Thymus (tissue), 11 donors: ENCODE measurements at regions not wholly inside any gene's neighbourhood (a gene's known extent, or its start where the extent isn't known, plus 50 kb on each side); places are given as distances from the start of the nearest gene placed in this dataset.

Source experiments
- DNase-seq, 9 donors: peaks; one replicate each; pipeline ENCODE4 v3.0.0-alpha.2; 2013; ENCODE audit warnings: low spot score in 9 of 9, low read depth in 6 of 9, missing footprints in 1 of 9
- H3K27ac ChIP-seq, 2 donors: one replicate each; pipeline ENCODE4 v1.5.1; 2013; ENCODE audit warnings: control low read depth in 1 of 2, low read depth in 1 of 2, low read length in 1 of 2, mild to moderate bottlenecking in 1 of 2, moderate library complexity in 1 of 2
- H3K27me3 ChIP-seq, 2 donors: one replicate each; pipeline ENCODE4 v1.5.1; 2013; ENCODE audit warnings: low read length in 1 of 2; ENCODE audit not compliant: control insufficient read depth in 2 of 2, insufficient read depth in 1 of 2
- H3K36me3 ChIP-seq, 2 donors: one replicate each; pipeline ENCODE4 v1.5.1; 2013; ENCODE audit warnings: low read length in 1 of 2, mild to moderate bottlenecking in 1 of 2, moderate library complexity in 1 of 2; ENCODE audit not compliant: control insufficient read depth in 2 of 2, insufficient read depth in 2 of 2
- H3K4me1 ChIP-seq, 2 donors: one replicate each; pipeline ENCODE4 v1.5.1; 2013; ENCODE audit warnings: low read length in 2 of 2; ENCODE audit not compliant: control insufficient read depth in 2 of 2, insufficient read depth in 2 of 2
- H3K4me3 ChIP-seq, 2 donors: one replicate each; pipeline ENCODE4 v1.5.1; 2013; ENCODE audit warnings: low read length in 2 of 2, control low read depth in 1 of 2, mild to moderate bottlenecking in 1 of 2
- H3K9me3 ChIP-seq, 2 donors: one replicate each; pipeline ENCODE4 v1.5.1; 2013; ENCODE audit warnings: low read length in 1 of 2, mild to moderate bottlenecking in 1 of 2; ENCODE audit not compliant: control insufficient read depth in 2 of 2, insufficient read depth in 1 of 2
- WGBS: extraction: QIAGEN DNeasy Blood & Tissue Kit; methylation state at CpG from one replicate; pipeline ENCODE4 v1.1.7; 2013; 5-methylcytosine and 5-hydroxymethylcytosine counted together
- donor health status: healthy.

DNA sequence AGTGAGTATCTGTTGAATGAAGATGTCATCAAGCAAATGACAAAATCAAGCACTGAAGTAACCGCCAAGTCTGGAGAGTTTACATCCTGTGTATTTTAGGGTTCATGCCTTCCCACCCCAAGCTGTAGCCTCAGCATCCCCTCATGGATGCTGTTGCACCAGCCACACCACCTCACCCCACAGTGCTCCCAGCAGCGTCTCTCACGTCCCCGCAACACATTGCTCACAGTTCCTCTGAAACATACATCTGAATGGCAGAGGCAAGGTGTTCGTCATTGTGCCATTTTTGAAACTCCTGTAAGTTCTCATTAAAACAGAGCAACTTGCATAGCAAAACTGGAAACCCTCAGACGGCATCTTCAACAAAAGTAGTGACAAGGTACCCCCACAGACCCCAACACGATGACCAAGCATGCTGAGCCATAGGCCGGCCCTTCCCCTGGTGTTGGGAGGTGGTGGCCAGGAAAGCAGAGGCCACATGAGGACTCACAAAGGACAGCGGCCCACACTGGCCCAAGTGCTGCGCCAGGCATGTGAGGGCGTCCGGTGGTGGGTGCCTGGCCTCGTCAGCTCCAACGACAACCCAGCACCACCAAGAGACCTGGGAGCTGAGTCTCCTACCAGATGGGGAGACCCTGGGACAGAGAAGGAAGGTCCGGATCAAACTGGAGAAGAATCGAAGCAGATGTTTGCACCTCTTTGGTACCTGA lies 456.5 kb downstream of the EIPR1 start:
- H3K4me3 ChIP-seq = no peak overlapping the region
- 96% methylated on average over 16 of the region's 16 CpGs for WGBS
- H3K27me3 ChIP-seq = no peaks in the 10 kb centered on the region
- H3K36me3 ChIP-seq = no peaks in the 10 kb centered on the region
- H3K4me1 ChIP-seq = no peaks in the 10 kb centered on the region
- no peak for DNase-seq
- H3K9me3 ChIP-seq = no peaks in the 10 kb centered on the region
- H3K27ac ChIP-seq = no peak overlapping the region

DNA sequence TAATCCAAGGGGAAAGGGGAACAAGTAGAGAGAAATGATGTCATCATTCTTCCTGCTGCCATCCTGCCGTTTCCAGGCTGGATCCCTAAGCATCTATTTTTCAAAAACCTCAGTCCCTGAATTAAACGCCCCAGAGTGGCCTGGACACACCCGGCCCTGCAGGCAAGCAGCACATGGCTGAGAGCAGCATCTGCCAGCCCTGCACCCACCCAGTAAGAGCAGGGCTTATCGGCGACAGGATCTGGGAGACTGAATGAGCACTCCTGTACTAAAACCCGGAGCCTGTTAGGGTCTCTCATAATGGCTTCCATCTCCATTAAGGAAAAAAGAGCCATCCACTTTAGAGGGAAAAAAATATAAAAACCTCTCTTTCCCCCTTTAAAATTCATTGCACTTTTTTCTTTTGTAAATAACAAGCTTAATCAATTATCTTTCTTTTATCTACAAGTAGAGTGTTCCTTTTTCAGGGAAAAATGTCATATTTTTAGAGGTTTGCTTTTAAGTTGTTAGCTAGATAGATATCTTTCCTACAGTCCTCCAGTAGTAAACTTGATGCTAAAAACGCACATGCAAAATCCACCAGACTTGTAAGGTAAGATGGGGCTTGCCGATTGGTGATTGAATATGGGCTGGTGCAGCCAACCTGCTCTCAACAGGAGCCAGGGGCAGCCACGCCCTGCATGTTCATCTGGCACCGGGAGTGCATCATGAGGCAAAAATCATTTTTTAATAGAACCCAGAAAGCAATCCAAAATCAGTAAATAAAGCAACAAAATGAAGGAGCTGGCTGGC lies 457.8 kb downstream of the EIPR1 start:
- Histone ChIP-seq H3K27ac (no peak overlapping the region), H3K27me3 (no peaks in the 10 kb centered on the region), H3K9me3 (no peaks in the 10 kb centered on the region), H3K36me3 (no peaks in the 10 kb centered on the region), H3K4me3 (no peak overlapping the region), H3K4me1 (no peaks in the 10 kb centered on the region)
- no peak for DNase-seq
- WGBS = 76% methylated on average over 10 of the region's 10 CpGs

DNA sequence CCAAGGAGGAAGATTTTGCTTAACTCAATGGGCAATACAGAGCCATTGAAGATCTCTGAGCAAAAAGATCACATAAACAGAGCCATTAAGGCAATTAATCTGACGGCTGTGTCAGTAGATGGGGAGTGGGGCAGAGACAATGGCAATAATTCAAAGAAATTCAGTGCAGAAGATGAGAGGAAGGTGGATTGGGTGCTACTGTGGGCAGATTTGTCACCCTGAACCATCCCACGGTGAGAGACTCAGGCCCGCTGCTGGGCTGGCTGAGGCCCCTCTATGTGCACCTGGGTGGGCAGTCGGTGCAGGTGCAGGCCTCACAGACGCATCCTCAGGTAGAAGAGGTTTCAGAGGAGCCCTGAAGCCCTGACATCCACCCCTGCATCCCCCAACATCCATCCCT lies 458.6 kb downstream of the EIPR1 start:
- H3K27me3 ChIP-seq = no peaks in the 10 kb centered on the region
- WGBS = 83% methylated on average over 5 of the region's 5 CpGs
- H3K4me3 ChIP-seq = no peak overlapping the region
- H3K36me3 ChIP-seq = no peaks in the 10 kb centered on the region
- H3K4me1 ChIP-seq = no peaks in the 10 kb centered on the region
- no peak for DNase-seq
- no peaks in the 10 kb centered on the region for H3K9me3 ChIP-seq
- H3K27ac ChIP-seq = no peak overlapping the region

DNA sequence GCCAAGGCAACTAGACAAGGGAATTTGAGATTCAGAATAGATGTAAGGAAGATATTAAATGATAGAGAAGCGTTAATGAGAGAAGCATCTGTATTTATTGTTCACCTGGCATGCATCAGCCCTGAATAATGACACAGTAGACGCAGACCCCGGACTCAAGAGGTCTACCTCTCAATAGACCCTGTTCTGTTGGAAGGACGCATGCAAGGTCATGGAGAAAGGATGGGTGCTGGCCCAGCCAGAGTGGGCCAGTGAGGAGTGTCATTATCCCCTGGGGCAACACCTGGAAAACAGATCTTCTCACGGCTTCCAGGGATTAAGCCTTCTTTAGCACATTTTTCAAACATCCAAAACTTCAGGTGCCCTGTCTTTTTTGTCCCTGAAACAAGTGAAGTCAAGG lies 461.0 kb downstream of the EIPR1 start:
- no peak for DNase-seq
- no peak overlapping the region for H3K27ac ChIP-seq
- H3K4me1 ChIP-seq = no peaks in the 10 kb centered on the region
- no peaks in the 10 kb centered on the region for H3K9me3 ChIP-seq
- no peaks in the 10 kb centered on the region for H3K27me3 ChIP-seq
- H3K36me3 ChIP-seq = no peaks in the 10 kb centered on the region
- 94% methylated on average over 5 of the region's 5 CpGs for WGBS
- no peak overlapping the region for H3K4me3 ChIP-seq

DNA sequence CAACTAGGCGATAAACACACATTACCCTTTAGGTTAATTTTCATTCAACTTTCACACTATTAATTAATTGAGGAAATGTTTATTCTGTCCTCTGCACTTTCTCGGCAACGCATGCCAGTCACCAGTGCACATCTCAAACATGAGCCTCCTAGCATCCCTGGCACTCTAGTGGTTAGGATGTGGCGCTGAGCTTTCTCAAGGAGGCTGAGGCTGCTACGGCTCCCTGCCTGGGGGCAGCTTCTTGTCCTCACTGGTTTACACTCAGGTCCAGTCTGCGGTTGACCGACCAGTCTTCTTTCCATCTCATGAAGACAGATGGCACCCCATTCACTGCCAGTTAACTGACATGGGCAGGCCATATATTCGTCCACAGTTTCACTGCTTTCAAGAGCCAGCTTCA lies 463.4 kb downstream of the EIPR1 start:
- Histone ChIP-seq H3K36me3 (no peaks in the 10 kb centered on the region), H3K9me3 (no peaks in the 10 kb centered on the region), H3K27me3 (no peaks in the 10 kb centered on the region), H3K27ac (no peak overlapping the region), H3K4me3 (no peak overlapping the region), H3K4me1 (no peaks in the 10 kb centered on the region)
- no peak for DNase-seq
- WGBS = 94% methylated on average over 8 of the region's 8 CpGs

DNA sequence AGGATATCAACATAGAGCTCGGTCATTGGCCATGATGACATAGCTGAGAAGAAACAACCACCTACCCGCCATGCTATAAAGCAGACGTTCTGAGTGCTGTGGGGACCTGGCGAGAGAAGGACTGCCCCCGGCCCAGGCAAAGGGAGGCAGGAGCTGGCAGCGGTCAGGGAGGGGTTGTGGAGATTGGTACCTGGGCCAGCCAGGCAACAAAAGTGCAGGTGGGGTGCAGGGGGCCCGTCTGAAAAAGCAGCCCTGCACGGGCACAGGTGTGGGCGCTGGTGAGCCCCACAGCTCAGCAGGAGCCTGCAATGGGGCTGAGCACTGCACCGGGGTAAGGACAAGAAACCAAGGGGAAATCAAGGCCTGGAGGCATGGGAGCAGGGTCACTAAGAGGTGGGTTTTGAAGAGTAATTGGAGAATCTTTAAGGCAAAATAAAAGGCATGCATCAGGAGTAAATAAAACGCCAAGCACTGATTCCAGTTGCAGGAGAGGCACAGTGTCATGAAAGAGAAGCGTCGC lies 464.0 kb downstream of the EIPR1 start:
- no peak for DNase-seq
- no peaks in the 10 kb centered on the region for H3K36me3 ChIP-seq
- no peaks in the 10 kb centered on the region for H3K4me1 ChIP-seq
- 92% methylated on average over 13 of the region's 13 CpGs for WGBS
- no peaks in the 10 kb centered on the region for H3K9me3 ChIP-seq
- H3K4me3 ChIP-seq = no peak overlapping the region
- no peaks in the 10 kb centered on the region for H3K27me3 ChIP-seq
- H3K27ac ChIP-seq = no peak overlapping the region

DNA sequence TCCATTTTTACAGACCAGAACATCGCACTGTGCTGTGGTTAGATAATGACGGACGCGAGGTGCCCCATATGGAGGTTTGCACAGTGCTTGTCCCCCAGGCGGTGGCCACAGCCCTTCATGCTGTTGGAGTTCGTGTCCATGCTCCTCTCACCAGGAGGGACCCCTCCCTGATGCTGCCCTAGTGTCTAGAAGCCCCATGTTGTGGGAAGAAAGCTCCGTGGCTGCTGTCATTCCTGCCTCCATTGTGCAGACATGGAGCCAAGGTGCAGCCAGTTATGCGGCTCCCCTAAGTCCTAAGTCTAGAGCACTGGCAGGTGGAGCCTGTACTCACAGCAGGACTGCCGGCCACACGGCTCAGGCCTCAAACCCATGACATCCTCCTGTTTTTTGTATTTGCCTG lies 464.9 kb downstream of the EIPR1 start:
- 95% methylated on average over 10 of the region's 10 CpGs for WGBS
- no peaks in the 10 kb centered on the region for H3K36me3 ChIP-seq
- no peak for DNase-seq

DNA sequence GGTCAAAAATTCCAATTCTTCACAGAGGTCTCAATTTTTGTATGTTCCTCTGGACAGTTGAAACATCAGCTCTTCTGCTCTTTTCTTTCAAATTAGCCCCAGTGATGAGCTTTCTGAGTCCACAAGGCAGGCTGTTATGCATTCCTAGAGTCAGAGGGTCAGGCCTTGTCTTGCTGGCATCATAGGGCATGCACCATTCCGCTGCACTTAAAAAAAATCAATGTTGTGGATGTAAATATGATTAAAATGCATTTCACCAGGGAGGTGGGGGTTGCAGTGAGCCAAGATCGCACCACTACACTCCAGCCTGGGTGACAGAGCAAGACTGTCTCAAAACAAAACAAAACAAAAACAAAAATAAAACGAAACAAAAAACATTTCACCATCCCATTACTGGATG lies 465.3 kb downstream of the EIPR1 start:
- H3K4me3 ChIP-seq = no peak overlapping the region
- 92% methylated on average over 3 of the region's 3 CpGs for WGBS
- no peaks in the 10 kb centered on the region for H3K27me3 ChIP-seq
- no peaks in the 10 kb centered on the region for H3K36me3 ChIP-seq
- no peaks in the 10 kb centered on the region for H3K4me1 ChIP-seq
- no peak for DNase-seq
- H3K9me3 ChIP-seq = no peaks in the 10 kb centered on the region
- H3K27ac ChIP-seq = no peak overlapping the region

More for the DNA sequence above, 464.9 kb downstream of the EIPR1 start:
- H3K9me3 ChIP-seq = no peaks in the 10 kb centered on the region
- no peaks in the 10 kb centered on the region for H3K4me1 ChIP-seq
- H3K27me3 ChIP-seq = no peaks in the 10 kb centered on the region
- no peak overlapping the region for H3K27ac ChIP-seq
- no peak overlapping the region for H3K4me3 ChIP-seq

DNA sequence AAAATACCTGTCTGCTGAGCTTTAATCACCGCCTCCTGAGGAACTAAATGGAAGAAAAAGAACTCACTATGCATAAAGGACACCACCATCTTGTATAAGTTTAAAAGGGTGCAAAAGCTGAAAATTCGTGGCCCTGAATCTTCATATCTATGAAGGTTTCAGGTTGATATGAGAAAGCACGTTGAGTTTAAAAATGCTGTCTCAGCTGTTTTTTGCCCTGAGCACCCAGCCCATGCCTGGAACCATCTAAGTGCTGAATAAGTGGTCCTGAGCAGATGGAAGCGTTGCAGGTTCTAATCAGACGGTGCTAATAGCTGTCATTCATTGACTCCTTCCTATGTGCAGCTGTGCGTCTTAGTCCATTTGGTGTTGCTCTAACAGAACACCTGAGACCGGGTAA lies 467.4 kb downstream of the EIPR1 start:
- Histone ChIP-seq H3K36me3 (no peaks in the 10 kb centered on the region), H3K27ac (no peak overlapping the region), H3K9me3 (no peaks in the 10 kb centered on the region), H3K27me3 (no peaks in the 10 kb centered on the region), H3K4me3 (no peak overlapping the region), H3K4me1 (no peaks in the 10 kb centered on the region)
- DNase-seq = no peak
- 96% methylated on average over 7 of the region's 7 CpGs for WGBS
